ENCODE measurements at regions not wholly inside any gene's neighbourhood (a gene's known extent, or its start where the extent isn't known, plus 50 kb on each side); places are given as distances from the start of the nearest gene placed in this dataset.

GRCh38 chr1:208809876-208810275 is 565.7 kb upstream of the PLXNA2 start:
- TF ChIP-seq CTCF (IDR thresholded peaks at IDR 0.05; ENCODE audit: insufficient read depth, low read length, poor library complexity, severe bottlenecking) = no peak
- TF ChIP-seq EZH2phosphoT487 (conservative IDR thresholded peaks at IDR 0.05; ENCODE audit: low read length) = no peak

Measured in SU-DHL-6 (cell line).